GM12878 (cell line): ENCODE measurements at regions not wholly inside any gene's neighbourhood (a gene's known extent, or its start where the extent isn't known, plus 50 kb on each side); places are given as distances from the start of the nearest gene placed in this dataset.

ENCODE experiments used
- ATAC-seq: fragments of 200-7000 bp; cut with Tn5 transposase; 3 replicates; pipeline ENCODE4 v1.9.1; 2020; ENCODE audit warnings: mild to moderate bottlenecking, moderate library complexity
- BruUV-seq: library from RNA; stranded (reverse); fragments of 400-500 nt; replicated peaks from 2 replicates; lab custom pipeline; 2021; lab: Mats Ljungman, UMichigan
- CTCF ChIA-PET: fragments of 300-600 bp; sonication (Branson Sonifier 250); formaldehyde crosslinking; extraction: SDS; loops from one replicate; lab custom pipeline; 2021; ENCODE audit warnings: inconsistent platforms; lab: Yijun Ruan, JAX
- POLR2A ChIA-PET: fragments of 350-600 bp; formaldehyde crosslinking; extraction: SDS; loops from one replicate; lab custom pipeline; 2021; ENCODE audit warnings: inconsistent platforms; lab: Charles Lee
- RAD21 ChIA-PET: fragments of 300-600 bp; sonication (Branson Sonifier 250); formaldehyde crosslinking; loops from one replicate; lab custom pipeline; 2023; ENCODE audit warnings: antibody characterized with exemption; ENCODE audit not compliant: unreplicated experiment; lab: Charles Lee
- SMC1A ChIA-PET: fragments of 300-600 bp; sonication (Branson Sonifier 250); formaldehyde crosslinking; loops from one replicate; lab custom pipeline; 2023; ENCODE audit not compliant: unreplicated experiment, uncharacterized antibody; lab: Charles Lee
- DNase-seq: peaks from one replicate; pipeline ENCODE4 v3.0.0-alpha.2; 2011; ENCODE audit warnings: low read depth, low spot score
- FAIRE-seq: peaks from 3 replicates; lab custom pipeline; 2011; peaks lifted over from hg19 to GRCh38; lab: Jason Lieb, UNC
- H2AFZ ChIP-seq: 2 replicates; pipeline ENCODE4 v1.6.0; 2011; ENCODE audit warnings: low read depth, low read length, control low read depth; ENCODE audit not compliant: control insufficient read depth
- H3K27ac ChIP-seq: 2 replicates; pipeline ENCODE4 v1.5.1; 2011; ENCODE audit warnings: control low read depth; ENCODE audit not compliant: control insufficient read depth, insufficient read depth
- H3K27me3 ChIP-seq, 2 experiments: replicated peaks in 1 of 2; 2 replicates each; pipeline versions ENCODE4 v1.6.0 to v1.6.1; 2011; ENCODE audit warnings: low read length in 1 of 2; ENCODE audit not compliant: control insufficient read depth in 2 of 2, insufficient read depth in 2 of 2
- H3K36me3 ChIP-seq, 2 experiments: 2 replicates each; pipeline ENCODE4 v1.5.1; 2011; ENCODE audit warnings: low read length in 1 of 2; ENCODE audit not compliant: control insufficient read depth in 2 of 2, insufficient read depth in 2 of 2
- H3K4me1 ChIP-seq: 2 replicates; pipeline ENCODE4 v1.6.1; 2011; ENCODE audit warnings: mild to moderate bottlenecking, low read length, moderate library complexity, mixed read lengths; ENCODE audit not compliant: control insufficient read depth, insufficient read depth
- H3K4me2 ChIP-seq: 2 replicates; pipeline ENCODE4 v1.6.0; 2011; ENCODE audit warnings: control low read depth; ENCODE audit not compliant: control insufficient read depth, insufficient read depth
- H3K4me3 ChIP-seq: fragments of 200-600 bp; sonication (generic); 2 replicates; pipeline ENCODE4 v1.5.1; 2016
- H3K79me2 ChIP-seq: 2 replicates; pipeline ENCODE4 v1.6.0; 2011; ENCODE audit warnings: low read length; ENCODE audit not compliant: control insufficient read depth, insufficient read depth
- H3K9ac ChIP-seq: 2 replicates; pipeline ENCODE4 v1.8.0; 2011; ENCODE audit warnings: low read length, control low read depth, mixed read lengths; ENCODE audit not compliant: control insufficient read depth, insufficient read depth
- H3K9me3 ChIP-seq: replicated peaks from 3 replicates; pipeline ENCODE4 v1.5.1; 2011; ENCODE audit warnings: mild to moderate bottlenecking, low read length; ENCODE audit not compliant: control insufficient read depth, insufficient read depth
- H4K20me1 ChIP-seq: 2 replicates; pipeline ENCODE4 v1.6.0; 2011; ENCODE audit not compliant: control insufficient read depth, insufficient read depth
- BACH1 ChIP-seq: fragments of 450-650 bp; IDR thresholded peaks from 2 replicates; pipeline ENCODE4 v1.6.1; 2017; ENCODE audit warnings: mild to moderate bottlenecking, borderline replicate concordance
- CHD2 ChIP-seq: IDR thresholded peaks from 2 replicates; pipeline ENCODE4 v1.6.1; 2011; ENCODE audit warnings: low read depth, low read length, improper control_type of control experiment, borderline replicate concordance
- FOXM1 ChIP-seq: IDR thresholded peaks from 2 replicates; pipeline ENCODE4 v1.6.1; 2012; ENCODE audit warnings: low read depth, mild to moderate bottlenecking, inconsistent platforms, low read length, moderate library complexity
- GABPA ChIP-seq: IDR thresholded peaks from 2 replicates; pipeline ENCODE4 v1.6.1; 2014; ENCODE audit warnings: antibody characterized with exemption, low read depth, mild to moderate bottlenecking, inconsistent platforms
- KAT2A ChIP-seq: conservative IDR thresholded peaks from 2 replicates; pipeline ENCODE4 v1.6.1; 2011; ENCODE audit warnings: low read depth, low read length; ENCODE audit not compliant: control insufficient read depth
- LARP7 ChIP-seq: fragments of 450-650 bp; IDR thresholded peaks from 2 replicates; pipeline ENCODE4 v1.6.1; 2017; ENCODE audit warnings: mild to moderate bottlenecking
- PBX3 ChIP-seq: IDR thresholded peaks from 2 replicates; pipeline ENCODE4 v1.6.1; 2011; ENCODE audit warnings: mild to moderate bottlenecking, low read depth, low read length, moderate library complexity; ENCODE audit not compliant: insufficient replicate concordance
- POLR2AphosphoS5 ChIP-seq: IDR thresholded peaks from 2 replicates; pipeline ENCODE4 v1.6.1; 2011; ENCODE audit warnings: mild to moderate bottlenecking, low read length, inconsistent platforms
- PRDM15 ChIP-seq: fragments of 450-650 bp; formaldehyde crosslinking; IDR thresholded peaks from 2 replicates; pipeline ENCODE4 v1.4.0; 2020; ENCODE audit warnings: mild to moderate bottlenecking, moderate library complexity
- SIN3A ChIP-seq: IDR thresholded peaks from 2 replicates; pipeline ENCODE4 v1.6.1; 2012; ENCODE audit warnings: low read depth, low read length, improper control_type of control experiment
- STAT1 ChIP-seq: fragments of 450-650 bp; conservative IDR thresholded peaks from 2 replicates; pipeline ENCODE4 v1.6.1; 2014; ENCODE audit warnings: antibody characterized with exemption, mild to moderate bottlenecking
- ZBTB11 ChIP-seq: fragments of 450-650 bp; formaldehyde crosslinking; IDR thresholded peaks from 2 replicates; pipeline ENCODE4 v1.5.0; 2022; ENCODE audit warnings: mild to moderate bottlenecking, missing genetic modification characterization
- ZNF24 ChIP-seq: fragments of 450-650 bp; IDR thresholded peaks from 2 replicates; pipeline ENCODE4 v1.6.1; 2017; ENCODE audit warnings: antibody characterized with exemption, mild to moderate bottlenecking
- WGBS: methylation state at CpG from one replicate; pipeline ENCODE4 v1.1.6; 2016; ENCODE audit warnings: low lambda C conversion rate; ENCODE audit not compliant: insufficient replicate concordance, insufficient coverage; ENCODE audit errors: missing lambda C conversion rate; 5-methylcytosine and 5-hydroxymethylcytosine counted together
- in situ Hi-C: fragments of 300-500 bp; cut with MboI; formaldehyde crosslinking; loops from 9 replicates; pipeline ENCODE4 v1.14.3; 2018; ENCODE audit warnings: mixed read lengths
- intact Hi-C: fragments of 100-400 bp; cut with micrococcal nuclease; formaldehyde crosslinking; loops from one replicate; pipeline ENCODE4 v1.14.2; 2022; ENCODE audit not compliant: unreplicated experiment

DNA sequence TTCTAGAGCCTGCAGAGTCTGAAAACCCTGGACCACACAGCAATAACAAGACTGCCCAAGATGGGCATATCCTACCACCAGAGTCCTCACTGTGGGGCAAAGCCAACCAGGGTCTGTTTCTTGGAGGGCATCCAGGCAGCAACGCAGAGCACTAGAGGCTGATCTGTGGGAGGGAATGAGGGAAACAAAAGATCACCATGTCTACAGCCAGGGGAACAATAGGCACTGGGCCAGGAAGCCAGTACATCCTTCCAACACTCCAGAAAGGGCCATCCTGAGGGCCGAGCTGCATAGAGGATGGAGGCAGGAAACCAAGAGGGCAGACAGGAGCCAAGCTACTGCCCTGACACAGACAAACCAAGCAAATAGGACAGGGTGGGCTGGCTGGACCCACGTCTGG lies 416.1 kb upstream of the IRX4 start:
- ATAC-seq (no peak), DNase-seq (no peak), FAIRE-seq (no peak)
- Histone ChIP-seq H3K9me3 (no peaks in the 10 kb centered on the region; the same call in 2 of the 3 replicates), H4K20me1 (no peaks in the 10 kb centered on the region), H3K4me3 (no peak overlapping the region), H3K27ac (no peak overlapping the region), H2AFZ (no peak overlapping the region), H3K79me2 (no peaks in the 10 kb centered on the region), H3K4me2 (no peak overlapping the region), H3K36me3 (no peaks in the 10 kb centered on the region), H3K27me3 (no peaks in the 10 kb centered on the region), H3K9ac (no peak overlapping the region), H3K4me1 (no peaks in the 10 kb centered on the region)
- in situ Hi-C loops (no loop called here), intact Hi-C loops (no loop called here)
- CTCF ChIA-PET = no interaction called here
- POLR2A ChIA-PET = no interaction called here
- BruUV-seq = no TSS peak
- SMC1A ChIA-PET = no interaction called here
- RAD21 ChIA-PET = no interaction called here
- TF ChIP-seq ZNF24 (no peak), PBX3 (no peak), CHD2 (no peak), PRDM15 (CRISPR knock-in tag) (no peak), KAT2A (no peak), ZBTB11 (CRISPR knock-in tag) (no peak), FOXM1 (no peak), SIN3A (no peak), POLR2AphosphoS5 (no peak), LARP7 (no peak), BACH1 (no peak), STAT1 (no peak), GABPA (no peak)
- WGBS = 0% methylated on average over 3 of the region's 3 CpGs
